ENCODE measurements at regions not wholly inside any gene's neighbourhood (a gene's known extent, or its start where the extent isn't known, plus 50 kb on each side); places are given as distances from the start of the nearest gene placed in this dataset.

DNA sequence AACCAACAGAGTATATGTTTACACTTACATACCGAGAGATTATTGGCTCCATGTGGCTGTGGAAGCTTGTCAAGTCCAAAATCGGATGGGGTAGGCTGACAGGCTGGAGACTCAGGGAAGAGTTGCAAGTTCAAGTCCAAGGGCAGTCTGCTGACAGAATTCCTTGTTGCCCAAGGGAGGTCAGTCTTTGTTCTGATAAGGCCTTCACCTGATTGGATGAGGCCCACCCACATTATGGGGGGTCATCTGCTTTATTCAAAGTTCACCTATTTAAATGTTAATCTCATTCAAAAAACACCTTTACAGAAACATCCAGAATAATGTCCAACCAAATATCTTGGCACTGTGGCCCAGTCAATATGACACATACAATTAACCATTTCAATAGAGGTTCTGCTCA, 452.4 kb downstream of the KLF12 start:
- TF ChIP-seq, protein P1, sequence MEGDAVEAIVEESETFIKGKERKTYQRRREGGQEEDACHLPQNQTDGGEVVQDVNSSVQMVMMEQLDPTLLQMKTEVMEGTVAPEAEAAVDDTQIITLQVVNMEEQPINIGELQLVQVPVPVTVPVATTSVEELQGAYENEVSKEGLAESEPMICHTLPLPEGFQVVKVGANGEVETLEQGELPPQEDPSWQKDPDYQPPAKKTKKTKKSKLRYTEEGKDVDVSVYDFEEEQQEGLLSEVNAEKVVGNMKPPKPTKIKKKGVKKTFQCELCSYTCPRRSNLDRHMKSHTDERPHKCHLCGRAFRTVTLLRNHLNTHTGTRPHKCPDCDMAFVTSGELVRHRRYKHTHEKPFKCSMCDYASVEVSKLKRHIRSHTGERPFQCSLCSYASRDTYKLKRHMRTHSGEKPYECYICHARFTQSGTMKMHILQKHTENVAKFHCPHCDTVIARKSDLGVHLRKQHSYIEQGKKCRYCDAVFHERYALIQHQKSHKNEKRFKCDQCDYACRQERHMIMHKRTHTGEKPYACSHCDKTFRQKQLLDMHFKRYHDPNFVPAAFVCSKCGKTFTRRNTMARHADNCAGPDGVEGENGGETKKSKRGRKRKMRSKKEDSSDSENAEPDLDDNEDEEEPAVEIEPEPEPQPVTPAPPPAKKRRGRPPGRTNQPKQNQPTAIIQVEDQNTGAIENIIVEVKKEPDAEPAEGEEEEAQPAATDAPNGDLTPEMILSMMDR (IDR thresholded peaks at IDR 0.05), result no peak
- TF ChIP-seq EP300 (IDR thresholded peaks at IDR 0.05), result no peak

Measured in ovary (tissue), 3 donors.